Nephron (organoid): ENCODE measurements at regions not wholly inside any gene's neighbourhood (a gene's known extent, or its start where the extent isn't known, plus 50 kb on each side); places are given as distances from the start of the nearest gene placed in this dataset.

Source experiments
- H3K27ac Mint-ChIP-seq, 3 experiments: 2 replicates each; pipeline ENCODE4 v1.8.0; 2020; ENCODE audit warnings: mixed read lengths in 3 of 3, mild to moderate bottlenecking in 2 of 3, moderate library complexity in 1 of 3
- H3K27me3 Mint-ChIP-seq: 2 replicates; pipeline ENCODE4 v1.8.0; 2021; ENCODE audit warnings: low read depth, mild to moderate bottlenecking, moderate library complexity, mixed read lengths
- H3K36me3 Mint-ChIP-seq: 2 replicates; pipeline ENCODE4 v1.8.0; 2020; ENCODE audit warnings: low read depth, mixed read lengths
- H3K4me1 Mint-ChIP-seq: 2 replicates; pipeline ENCODE4 v1.8.0; 2020; ENCODE audit warnings: mixed read lengths
- H3K4me3 Mint-ChIP-seq, 3 experiments: 2 replicates each; pipeline ENCODE4 v1.8.0; 2020; ENCODE audit warnings: mild to moderate bottlenecking in 3 of 3, mixed read lengths in 3 of 3, moderate library complexity in 2 of 3
- H3K9me3 Mint-ChIP-seq: 2 replicates; pipeline ENCODE4 v1.8.0; 2020; ENCODE audit warnings: mixed read lengths
- CTCF ChIP-seq, 3 experiments: fragments of 200-600 bp; sonication (generic); IDR thresholded peaks; one replicate each; pipeline ENCODE4 v1.5.0; 2021; ENCODE audit warnings: antibody characterized with exemption in 3 of 3; ENCODE audit not compliant: unreplicated experiment in 3 of 3

GRCh38 chr13:75137911-75138571, 343.9 kb downstream of the TBC1D4 start:
- Mint-ChIP-seq H3K4me3 (no peak overlapping the region), H3K36me3 (peaks cover 6% of the 10 kb centered on the region), H3K4me1 (peaks cover 6% of the 10 kb centered on the region), H3K9me3 (peaks cover 35% of the 10 kb centered on the region), H3K27me3 (no peaks in the 10 kb centered on the region), H3K27ac (no peak overlapping the region)
- no peak for TF ChIP-seq CTCF (IDR thresholded peaks at IDR 0.05; ENCODE audit: unreplicated experiment in 3 of 3)

GRCh38 chr13:75136151-75136550, 345.8 kb downstream of the TBC1D4 start:
- no peak for TF ChIP-seq CTCF (IDR thresholded peaks at IDR 0.05; ENCODE audit: unreplicated experiment in 3 of 3)
- peaks cover 6% of the 10 kb centered on the region for H3K36me3 Mint-ChIP-seq

GRCh38 chr13:75135325-75135825, 346.6 kb downstream of the TBC1D4 start:
- peaks cover 35% of the 10 kb centered on the region for H3K9me3 Mint-ChIP-seq
- H3K27me3 Mint-ChIP-seq, result no peaks in the 10 kb centered on the region
- no peak overlapping the region for H3K27ac Mint-ChIP-seq
- TF ChIP-seq CTCF (IDR thresholded peaks at IDR 0.05; ENCODE audit: unreplicated experiment in 3 of 3), result no peak
- no peaks in the 10 kb centered on the region for H3K4me1 Mint-ChIP-seq
- peaks cover 6% of the 10 kb centered on the region for H3K36me3 Mint-ChIP-seq
- H3K4me3 Mint-ChIP-seq, result no peak overlapping the region

More at GRCh38 chr13:75136151-75136550, 345.8 kb downstream of the TBC1D4 start:
- Mint-ChIP-seq H3K27me3 (no peaks in the 10 kb centered on the region), H3K4me1 (peaks cover 4% of the 10 kb centered on the region), H3K4me3 (no peak overlapping the region), H3K27ac (no peak overlapping the region), H3K9me3 (peaks cover 35% of the 10 kb centered on the region)

- Mint-ChIP-seq H3K4me3 (no peak overlapping the region), H3K36me3 (peaks cover 3% of the 10 kb centered on the region), H3K27me3 (no peaks in the 10 kb centered on the region), H3K27ac (no peak overlapping the region), H3K4me1 (no peaks in the 10 kb centered on the region), H3K9me3 (peaks cover 17% of the 10 kb centered on the region)
- no peak for TF ChIP-seq CTCF (IDR thresholded peaks at IDR 0.05; ENCODE audit: unreplicated experiment in 3 of 3)
Measured at GRCh38 chr13:75132701-75133695, 349.0 kb downstream of the TBC1D4 start.

- H3K4me1 Mint-ChIP-seq, result no peaks in the 10 kb centered on the region
- no peak for TF ChIP-seq CTCF (IDR thresholded peaks at IDR 0.05; ENCODE audit: unreplicated experiment in 3 of 3)
- no peak overlapping the region for H3K27ac Mint-ChIP-seq
- no peak overlapping the region for H3K4me3 Mint-ChIP-seq
- H3K36me3 Mint-ChIP-seq, result peaks cover 3% of the 10 kb centered on the region
- peaks cover 3% of the 10 kb centered on the region for H3K9me3 Mint-ChIP-seq
- H3K27me3 Mint-ChIP-seq, result no peaks in the 10 kb centered on the region
Measured at GRCh38 chr13:75129331-75129730, 352.6 kb downstream of the TBC1D4 start.
